GM12891 (cell line): ENCODE measurements at regions not wholly inside any gene's neighbourhood (a gene's known extent, or its start where the extent isn't known, plus 50 kb on each side); places are given as distances from the start of the nearest gene placed in this dataset.

ENCODE experiments used
- PAX5 ChIP-seq: IDR thresholded peaks from 2 replicates; pipeline ENCODE4 v1.6.1; 2011; ENCODE audit warnings: low read length, moderate library complexity, mild to moderate bottlenecking; ENCODE audit not compliant: insufficient read depth, severe bottlenecking
- POLR2A ChIP-seq: IDR thresholded peaks from 2 replicates; pipeline ENCODE4 v1.6.1; 2011; ENCODE audit warnings: low read depth, low read length, control low read depth
- POLR2AphosphoS5 ChIP-seq: IDR thresholded peaks from 2 replicates; pipeline ENCODE4 v1.6.1; 2011; ENCODE audit warnings: low read depth, low read length, control low read depth
- POU2F2 ChIP-seq: IDR thresholded peaks from 2 replicates; pipeline ENCODE4 v1.6.1; 2011; ENCODE audit warnings: low read depth, mild to moderate bottlenecking, control low read depth, low read length, moderate library complexity
- TAF1 ChIP-seq: IDR thresholded peaks from 2 replicates; pipeline ENCODE4 v1.6.1; 2011; ENCODE audit warnings: low read depth, low read length, control low read depth

DNA sequence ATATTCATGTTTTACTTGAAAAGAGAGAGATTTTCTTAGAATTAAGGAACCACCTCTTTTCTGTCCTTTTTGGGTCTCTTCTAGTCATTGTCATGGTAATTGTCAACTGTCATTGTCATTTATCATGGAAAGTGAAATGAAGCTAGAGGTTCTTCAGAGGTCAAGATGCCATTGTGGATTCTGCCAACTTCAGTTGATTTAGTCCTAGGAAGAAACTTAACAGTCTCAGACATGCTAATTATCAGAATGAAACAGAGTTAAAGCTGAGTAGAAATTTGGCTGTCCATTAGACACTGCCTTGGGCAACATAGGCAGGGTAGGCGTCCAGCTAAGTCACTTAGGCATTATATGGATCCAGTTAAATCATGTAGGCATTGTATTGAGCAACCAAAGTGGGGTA lies 796.1 kb upstream of the ADGRL3 start:
- TF ChIP-seq POLR2A (no peak), POLR2AphosphoS5 (no peak), TAF1 (no peak), POU2F2 (no peak), PAX5 (no peak)
